GM06990 (cell line): ENCODE measurements at regions not wholly inside any gene's neighbourhood (a gene's known extent, or its start where the extent isn't known, plus 50 kb on each side); places are given as distances from the start of the nearest gene placed in this dataset.

ENCODE experiments used
- DNase-seq: peaks from one replicate; pipeline ENCODE4 v3.0.0-alpha.2; 2011; ENCODE audit not compliant: insufficient read length; ENCODE audit errors: extremely low read depth
- H3K27me3 ChIP-seq: replicated peaks from 2 replicates; pipeline ENCODE4 v1.6.0; 2011; ENCODE audit warnings: low read length; ENCODE audit not compliant: control insufficient read depth, insufficient read depth
- H3K36me3 ChIP-seq: 2 replicates; pipeline ENCODE4 v1.5.1; 2011; ENCODE audit warnings: low read length; ENCODE audit not compliant: control insufficient read depth, insufficient read depth
- H3K4me3 ChIP-seq: replicated peaks from 2 replicates; pipeline ENCODE4 v1.5.1; 2011; ENCODE audit warnings: low read depth, mild to moderate bottlenecking, control low read depth, low read length
- CTCF ChIP-seq: IDR thresholded peaks from 2 replicates; pipeline ENCODE4 v1.5.1; 2011; ENCODE audit warnings: low read length, control low read depth, mild to moderate bottlenecking, inconsistent platforms; ENCODE audit not compliant: insufficient read depth, poor library complexity, severe bottlenecking

GRCh38 chr14:27384124-27384523 is 786.3 kb upstream of the NOVA1 start:
- no peak for DNase-seq
- no peaks in the 10 kb centered on the region for H3K36me3 ChIP-seq
- TF ChIP-seq CTCF = no peak
- H3K27me3 ChIP-seq = no peaks in the 10 kb centered on the region
- no peak overlapping the region for H3K4me3 ChIP-seq

GRCh38 chr14:27386391-27386790 is 788.6 kb upstream of the NOVA1 start:
- Histone ChIP-seq H3K27me3 (no peaks in the 10 kb centered on the region), H3K4me3 (no peak overlapping the region), H3K36me3 (no peaks in the 10 kb centered on the region)
- no peak for DNase-seq
- TF ChIP-seq CTCF = no peak

- Histone ChIP-seq H3K4me3 (no peak overlapping the region), H3K27me3 (no peaks in the 10 kb centered on the region), H3K36me3 (no peaks in the 10 kb centered on the region)
- TF ChIP-seq CTCF = no peak
- no peak for DNase-seq
Observed at GRCh38 chr14:27387463-27387862, 789.6 kb upstream of the NOVA1 start.

GRCh38 chr14:27389402-27389801 is 791.6 kb upstream of the NOVA1 start:
- no peak for TF ChIP-seq CTCF
- Histone ChIP-seq H3K4me3 (no peak overlapping the region), H3K36me3 (no peaks in the 10 kb centered on the region), H3K27me3 (no peaks in the 10 kb centered on the region)
- DNase-seq = no peak

GRCh38 chr14:27390155-27390554 is 792.3 kb upstream of the NOVA1 start:
- no peak for DNase-seq
- Histone ChIP-seq H3K27me3 (no peaks in the 10 kb centered on the region), H3K36me3 (no peaks in the 10 kb centered on the region), H3K4me3 (no peak overlapping the region)
- no peak for TF ChIP-seq CTCF

- DNase-seq = no peak
- no peaks in the 10 kb centered on the region for H3K36me3 ChIP-seq
- H3K4me3 ChIP-seq = no peak overlapping the region
- TF ChIP-seq CTCF = no peak
- no peaks in the 10 kb centered on the region for H3K27me3 ChIP-seq
Observed at GRCh38 chr14:27391331-27391730, 793.5 kb upstream of the NOVA1 start.
